GM23338 (cell line): ENCODE measurements at regions not wholly inside any gene's neighbourhood (a gene's known extent, or its start where the extent isn't known, plus 50 kb on each side); places are given as distances from the start of the nearest gene placed in this dataset.
A peak's percentile ranks its signal among the peaks of the same experiment; 100 is the strongest.

Experiments used
- CTCF ChIP-seq, 2 experiments: fragments of 200-600 bp in 1 of 2; sonication (generic) in 1 of 2; conservative IDR thresholded peaks; 2 replicates each; pipeline versions ENCODE4 v1.5.1 to v1.6.1; 2016 to 2017; ENCODE audit warnings: antibody characterized with exemption in 2 of 2, low read depth in 2 of 2, mild to moderate bottlenecking in 2 of 2, moderate library complexity in 1 of 2
- EZH2 ChIP-seq: fragments of 200-600 bp; sonication (generic); IDR thresholded peaks from one replicate; pipeline ENCODE4 v1.8.0; 2017; ENCODE audit warnings: antibody characterized with exemption, mild to moderate bottlenecking, low read depth; ENCODE audit not compliant: unreplicated experiment
- POLR2AphosphoS5 ChIP-seq: IDR thresholded peaks from 2 replicates; pipeline ENCODE4 v1.6.1; 2016; ENCODE audit warnings: antibody characterized with exemption, low read depth

- TF ChIP-seq EZH2 = no peak
- peak; percentile 42 to 81 for TF ChIP-seq CTCF (conservative IDR thresholded peaks at IDR 0.05; ENCODE audit: low read depth in 2 of 2)
- TF ChIP-seq POLR2AphosphoS5 = no peak
Measured at GRCh38 chr2:129813404-129813803, 166.1 kb upstream of the RAB6C start.
